ENCODE measurements at regions not wholly inside any gene's neighbourhood (a gene's known extent, or its start where the extent isn't known, plus 50 kb on each side); places are given as distances from the start of the nearest gene placed in this dataset.

GRCh38 chr13:73989244-73989843 lies 144.9 kb downstream of the KLF12 start:
- no peak for ATAC-seq (replicated peaks in 6 of 8)
- WGBS, 10 experiments = 80 to 100% (median 92%) methylated on average over 1 to 4 of the region's 4 CpGs; no CpG with 5 or more reads in 1 of the 10 experiments
- Histone ChIP-seq H3K4me3 (no peak overlapping the region), H3K27ac (no peak overlapping the region), H3K4me1 (replicated peaks in 1 of 2) (peaks cover 0 to 12% of the 10 kb centered on the region in 2 donors)
- in situ Hi-C loops (cut with MboI; ENCODE audit: low pct_unique_long_range_greater_than_20kb in 2 of 9, low sequenced_read_pairs in 9 of 9, unreplicated experiment in 9 of 9) = no loop called here

- in situ Hi-C loops (cut with MboI; ENCODE audit: low pct_unique_long_range_greater_than_20kb in 2 of 9, low sequenced_read_pairs in 9 of 9, unreplicated experiment in 9 of 9) = no loop called here
- ATAC-seq (replicated peaks in 6 of 8) = no peak
- WGBS, 10 experiments = 92 to 100% (median 100%) methylated on average over 1 of the region's 1 CpG; no CpG with 5 or more reads in 4 of the 10 experiments
- H3K4me1 ChIP-seq (replicated peaks in 1 of 2) = peaks cover 0 to 12% of the 10 kb centered on the region in 2 donors
- H3K4me3 ChIP-seq = no peak overlapping the region
- no peak overlapping the region for H3K27ac ChIP-seq
Measured at GRCh38 chr13:73988461-73988860, 145.7 kb downstream of the KLF12 start.

GRCh38 chr13:73987618-73988017 lies 146.6 kb downstream of the KLF12 start:
- no peak overlapping the region for H3K27ac ChIP-seq
- ATAC-seq (replicated peaks in 6 of 8) = no peak
- in situ Hi-C loops (cut with MboI; ENCODE audit: low pct_unique_long_range_greater_than_20kb in 2 of 9, low sequenced_read_pairs in 9 of 9, unreplicated experiment in 9 of 9) = no loop called here
- H3K4me3 ChIP-seq = no peak overlapping the region
- peaks cover 0 to 12% of the 10 kb centered on the region in 2 donors for H3K4me1 ChIP-seq (replicated peaks in 1 of 2)
- 78 to 100% (median 100%) methylated on average over 1 of the region's 1 CpG; no CpG with 5 or more reads in 7 of the 10 experiments for WGBS, 10 experiments

- 74 to 100% (median 92%) methylated on average over 1 to 3 of the region's 3 CpGs for WGBS, 10 experiments
- Histone ChIP-seq H3K27ac (no peak overlapping the region), H3K4me3 (no peak overlapping the region), H3K4me1 (replicated peaks in 1 of 2) (peaks cover 0 to 12% of the 10 kb centered on the region in 2 donors)
- no peak for ATAC-seq (replicated peaks in 6 of 8)
- in situ Hi-C loops (cut with MboI; ENCODE audit: low pct_unique_long_range_greater_than_20kb in 2 of 9, low sequenced_read_pairs in 9 of 9, unreplicated experiment in 9 of 9) = no loop called here
Measured at GRCh38 chr13:73985783-73986182, 148.4 kb downstream of the KLF12 start.

GRCh38 chr13:73984949-73985691 lies 149.1 kb downstream of the KLF12 start:
- 60 to 94% (median 79%) methylated on average over 1 to 11 of the region's 11 CpGs; no CpG with 5 or more reads in 1 of the 10 experiments for WGBS, 10 experiments
- Histone ChIP-seq H3K27ac (no peak overlapping the region), H3K4me3 (no peak overlapping the region), H3K4me1 (replicated peaks in 1 of 2) (peaks cover 0 to 12% of the 10 kb centered on the region in 2 donors)
- in situ Hi-C loops (cut with MboI; ENCODE audit: low pct_unique_long_range_greater_than_20kb in 2 of 9, low sequenced_read_pairs in 9 of 9, unreplicated experiment in 9 of 9) = no loop called here
- ATAC-seq (replicated peaks in 6 of 8) = peak in 1 of 8 experiments; percentile 32

- no peak for ATAC-seq (replicated peaks in 6 of 8)
- Histone ChIP-seq H3K27ac (no peak overlapping the region), H3K4me1 (replicated peaks in 1 of 2) (peaks cover 0 to 9% of the 10 kb centered on the region in 2 donors), H3K4me3 (no peak overlapping the region)
- in situ Hi-C loops (cut with MboI; ENCODE audit: low pct_unique_long_range_greater_than_20kb in 2 of 9, low sequenced_read_pairs in 9 of 9, unreplicated experiment in 9 of 9) = no loop called here
- 72 to 100% (median 92%) methylated on average over 2 to 8 of the region's 11 CpGs; no CpG with 5 or more reads in 4 of the 10 experiments for WGBS, 10 experiments
Measured at GRCh38 chr13:73984201-73984600, 150.0 kb downstream of the KLF12 start.

- no peak overlapping the region for H3K27ac ChIP-seq
- H3K4me3 ChIP-seq = no peak overlapping the region
- WGBS, 10 experiments = 40 to 100% (median 92%) methylated on average over 2 to 5 of the region's 6 CpGs; no CpG with 5 or more reads in 2 of the 10 experiments
- peaks cover 0 to 5% of the 10 kb centered on the region in 2 donors for H3K4me1 ChIP-seq (replicated peaks in 1 of 2)
- in situ Hi-C loops (cut with MboI; ENCODE audit: low pct_unique_long_range_greater_than_20kb in 2 of 9, low sequenced_read_pairs in 9 of 9, unreplicated experiment in 9 of 9) = no loop called here
- ATAC-seq (replicated peaks in 6 of 8) = no peak
Measured at GRCh38 chr13:73983109-73983508, 151.1 kb downstream of the KLF12 start.

GRCh38 chr13:73981595-73981994 lies 152.6 kb downstream of the KLF12 start:
- 32 to 70% (median 48%) methylated on average over 2 to 4 of the region's 4 CpGs for WGBS, 10 experiments
- ATAC-seq (replicated peaks in 6 of 8) = no peak
- peaks cover 0 to 5% of the 10 kb centered on the region in 2 donors for H3K4me1 ChIP-seq (replicated peaks in 1 of 2)
- no peak overlapping the region for H3K4me3 ChIP-seq
- in situ Hi-C loops (cut with MboI; ENCODE audit: low pct_unique_long_range_greater_than_20kb in 2 of 9, low sequenced_read_pairs in 9 of 9, unreplicated experiment in 9 of 9) = no loop called here
- H3K27ac ChIP-seq = no peak overlapping the region

- WGBS, 10 experiments = 94 to 100% (median 100%) methylated on average over 1 to 4 of the region's 4 CpGs; no CpG with 5 or more reads in 3 of the 10 experiments
- in situ Hi-C loops (cut with MboI; ENCODE audit: low pct_unique_long_range_greater_than_20kb in 2 of 9, low sequenced_read_pairs in 9 of 9, unreplicated experiment in 9 of 9) = no loop called here
- ATAC-seq (replicated peaks in 6 of 8) = no peak
- Histone ChIP-seq H3K4me1 (replicated peaks in 1 of 2) (peaks cover 4 to 12% of the 10 kb centered on the region in 2 donors), H3K27ac (no peak overlapping the region), H3K4me3 (no peak overlapping the region)
Measured at GRCh38 chr13:73975767-73976166, 158.4 kb downstream of the KLF12 start.

GRCh38 chr13:73974051-73974450 lies 160.2 kb downstream of the KLF12 start:
- Histone ChIP-seq H3K4me1 (replicated peaks in 1 of 2) (peaks cover 4 to 17% of the 10 kb centered on the region in 2 donors), H3K4me3 (no peak overlapping the region), H3K27ac (no peak overlapping the region)
- WGBS, 10 experiments = 11 to 93% (median 80%) methylated on average over 1 to 2 of the region's 2 CpGs
- in situ Hi-C loops (cut with MboI; ENCODE audit: low pct_unique_long_range_greater_than_20kb in 2 of 9, low sequenced_read_pairs in 9 of 9, unreplicated experiment in 9 of 9) = no loop called here
- ATAC-seq (replicated peaks in 6 of 8) = no peak

GRCh38 chr13:73973156-73973555 lies 161.0 kb downstream of the KLF12 start:
- H3K4me3 ChIP-seq = no peak overlapping the region
- WGBS, 10 experiments = 80 to 100% (median 100%) methylated on average over 1 to 2 of the region's 2 CpGs; no CpG with 5 or more reads in 1 of the 10 experiments
- H3K27ac ChIP-seq = no peak overlapping the region
- no peak for ATAC-seq (replicated peaks in 6 of 8)
- peaks cover 4 to 17% of the 10 kb centered on the region in 2 donors for H3K4me1 ChIP-seq (replicated peaks in 1 of 2)
- in situ Hi-C loops (cut with MboI; ENCODE audit: low pct_unique_long_range_greater_than_20kb in 2 of 9, low sequenced_read_pairs in 9 of 9, unreplicated experiment in 9 of 9) = no loop called here

GRCh38 chr13:73972545-73972944 lies 161.7 kb downstream of the KLF12 start:
- 29 to 100% (median 59%) methylated on average over 1 to 7 of the region's 7 CpGs; no CpG with 5 or more reads in 1 of the 10 experiments for WGBS, 10 experiments
- ATAC-seq (replicated peaks in 6 of 8) = peak in 5 of 8 experiments; percentile 26 to 95 (median 82)
- Histone ChIP-seq H3K4me3 (no peak overlapping the region), H3K4me1 (replicated peaks in 1 of 2) (peaks cover 4 to 17% of the 10 kb centered on the region in 2 donors), H3K27ac (no peak overlapping the region)
- in situ Hi-C loops (cut with MboI; ENCODE audit: low pct_unique_long_range_greater_than_20kb in 2 of 9, low sequenced_read_pairs in 9 of 9, unreplicated experiment in 9 of 9) = no loop called here

GRCh38 chr13:73971481-73971880 lies 162.7 kb downstream of the KLF12 start:
- WGBS, 10 experiments = 57 to 100% (median 90%) methylated on average over 1 to 2 of the region's 2 CpGs; no CpG with 5 or more reads in 3 of the 10 experiments
- ATAC-seq (replicated peaks in 6 of 8) = peak in 1 of 8 experiments; percentile 18
- no peak overlapping the region for H3K4me3 ChIP-seq

More at GRCh38 chr13:73971481-73971880, 162.7 kb downstream of the KLF12 start:
- Histone ChIP-seq H3K4me1 (replicated peaks in 1 of 2) (peaks cover 4 to 17% of the 10 kb centered on the region in 2 donors), H3K27ac (no peak overlapping the region)
- in situ Hi-C loops (cut with MboI; ENCODE audit: low pct_unique_long_range_greater_than_20kb in 2 of 9, low sequenced_read_pairs in 9 of 9, unreplicated experiment in 9 of 9) = no loop called here
